Right atrium auricular region (tissue), 2 donors: ENCODE measurements at regions not wholly inside any gene's neighbourhood (a gene's known extent, or its start where the extent isn't known, plus 50 kb on each side); places are given as distances from the start of the nearest gene placed in this dataset.

ENCODE experiments used
- DNase-seq: peaks from one replicate; pipeline ENCODE4 v3.0.0-alpha.2; 2019; ENCODE audit warnings: low spot score
- H3K27ac ChIP-seq, 2 donors: fragments of 200-600 bp; sonication (generic); 1 replicate in 1 of 2; 2 replicates in 1 of 2; pipeline ENCODE4 v1.5.1; 2016 to 2019
- H3K27me3 ChIP-seq, 2 donors: fragments of 200-600 bp; sonication (generic); one replicate each; pipeline versions ENCODE4 v1.5.1 to v1.6.0; 2017 to 2019
- H3K36me3 ChIP-seq: fragments of 200-600 bp; sonication (generic); one replicate; pipeline ENCODE4 v1.5.1; 2016
- H3K4me1 ChIP-seq, 2 donors: fragments of 200-600 bp; sonication (generic); one replicate each; pipeline versions ENCODE4 v1.5.1 to v1.6.0; 2017 to 2019
- H3K4me3 ChIP-seq, 2 donors: fragments of 200-600 bp; sonication (generic); 1 replicate in 1 of 2; 2 replicates in 1 of 2; pipeline ENCODE4 v1.5.1; 2017 to 2019; ENCODE audit warnings: mild to moderate bottlenecking in 1 of 2, moderate library complexity in 1 of 2
- H3K9me3 ChIP-seq, 2 donors: fragments of 200-600 bp; sonication (generic); one replicate each; pipeline ENCODE4 v1.5.1; 2019
- TF ChIP-seq, protein P1 (sequence below), 2 donors: fragments of 200-600 bp; sonication (generic); IDR thresholded peaks; one replicate each; pipeline ENCODE4 v1.5.1; 2019; ENCODE audit warnings: antibody characterized with exemption in 2 of 2

DNA sequence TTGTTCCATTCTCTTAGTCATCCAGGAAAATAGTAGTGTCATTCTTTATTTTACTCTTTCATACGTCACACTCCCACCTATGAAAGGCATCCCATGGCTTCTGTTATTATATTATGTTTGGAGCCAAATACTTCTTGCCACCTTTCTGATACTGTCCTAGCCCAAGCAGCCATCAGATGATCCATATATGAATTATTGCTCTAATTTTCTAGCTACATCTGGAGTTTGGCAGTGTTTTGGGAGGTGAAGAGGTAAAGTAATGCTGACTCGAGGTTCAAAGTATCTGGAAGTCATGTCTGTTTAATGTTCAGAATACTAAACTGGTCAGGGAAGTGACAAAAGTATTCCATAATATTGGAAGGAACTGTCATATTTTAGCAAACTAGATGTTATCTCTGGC lies 362.5 kb downstream of the GPR37 start:
- DNase-seq: no peak
- H3K27me3 ChIP-seq: no peaks in the 10 kb centered on the region

DNA sequence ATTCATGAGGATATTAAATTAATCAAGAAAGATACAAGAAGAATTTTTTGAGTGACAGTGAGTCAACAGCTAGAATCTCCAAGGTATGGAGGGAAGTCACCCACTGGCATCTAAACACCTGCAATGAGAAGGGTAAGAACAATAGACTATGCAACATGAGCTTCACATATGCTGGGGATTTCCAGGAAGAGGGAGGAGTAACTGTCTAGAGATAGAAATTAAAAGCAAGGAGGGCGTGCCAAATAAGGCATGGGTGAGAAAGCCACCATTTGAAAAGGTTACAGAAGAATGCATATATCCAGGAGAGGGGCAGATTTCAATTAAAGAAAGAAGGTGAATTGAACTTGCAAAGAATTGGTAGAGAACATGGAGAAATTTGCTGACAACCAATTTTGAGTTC lies 365.7 kb downstream of the GPR37 start:
- no peaks in the 10 kb centered on the region for H3K9me3 ChIP-seq
- H3K27ac ChIP-seq: no peak overlapping the region
- TF ChIP-seq, protein P1, sequence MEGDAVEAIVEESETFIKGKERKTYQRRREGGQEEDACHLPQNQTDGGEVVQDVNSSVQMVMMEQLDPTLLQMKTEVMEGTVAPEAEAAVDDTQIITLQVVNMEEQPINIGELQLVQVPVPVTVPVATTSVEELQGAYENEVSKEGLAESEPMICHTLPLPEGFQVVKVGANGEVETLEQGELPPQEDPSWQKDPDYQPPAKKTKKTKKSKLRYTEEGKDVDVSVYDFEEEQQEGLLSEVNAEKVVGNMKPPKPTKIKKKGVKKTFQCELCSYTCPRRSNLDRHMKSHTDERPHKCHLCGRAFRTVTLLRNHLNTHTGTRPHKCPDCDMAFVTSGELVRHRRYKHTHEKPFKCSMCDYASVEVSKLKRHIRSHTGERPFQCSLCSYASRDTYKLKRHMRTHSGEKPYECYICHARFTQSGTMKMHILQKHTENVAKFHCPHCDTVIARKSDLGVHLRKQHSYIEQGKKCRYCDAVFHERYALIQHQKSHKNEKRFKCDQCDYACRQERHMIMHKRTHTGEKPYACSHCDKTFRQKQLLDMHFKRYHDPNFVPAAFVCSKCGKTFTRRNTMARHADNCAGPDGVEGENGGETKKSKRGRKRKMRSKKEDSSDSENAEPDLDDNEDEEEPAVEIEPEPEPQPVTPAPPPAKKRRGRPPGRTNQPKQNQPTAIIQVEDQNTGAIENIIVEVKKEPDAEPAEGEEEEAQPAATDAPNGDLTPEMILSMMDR (IDR thresholded peaks at IDR 0.05): no peak
- H3K4me1 ChIP-seq: no peaks in the 10 kb centered on the region
- H3K36me3 ChIP-seq: no peaks in the 10 kb centered on the region
- H3K27me3 ChIP-seq: no peaks in the 10 kb centered on the region
- H3K4me3 ChIP-seq: no peak overlapping the region
- no peak for DNase-seq

More for the DNA sequence above, 362.5 kb downstream of the GPR37 start:
- no peak overlapping the region for H3K27ac ChIP-seq
- no peaks in the 10 kb centered on the region for H3K36me3 ChIP-seq
- TF ChIP-seq, protein P1 (IDR thresholded peaks at IDR 0.05): no peak
- H3K9me3 ChIP-seq: no peaks in the 10 kb centered on the region
- no peaks in the 10 kb centered on the region for H3K4me1 ChIP-seq
- H3K4me3 ChIP-seq: no peak overlapping the region

DNA sequence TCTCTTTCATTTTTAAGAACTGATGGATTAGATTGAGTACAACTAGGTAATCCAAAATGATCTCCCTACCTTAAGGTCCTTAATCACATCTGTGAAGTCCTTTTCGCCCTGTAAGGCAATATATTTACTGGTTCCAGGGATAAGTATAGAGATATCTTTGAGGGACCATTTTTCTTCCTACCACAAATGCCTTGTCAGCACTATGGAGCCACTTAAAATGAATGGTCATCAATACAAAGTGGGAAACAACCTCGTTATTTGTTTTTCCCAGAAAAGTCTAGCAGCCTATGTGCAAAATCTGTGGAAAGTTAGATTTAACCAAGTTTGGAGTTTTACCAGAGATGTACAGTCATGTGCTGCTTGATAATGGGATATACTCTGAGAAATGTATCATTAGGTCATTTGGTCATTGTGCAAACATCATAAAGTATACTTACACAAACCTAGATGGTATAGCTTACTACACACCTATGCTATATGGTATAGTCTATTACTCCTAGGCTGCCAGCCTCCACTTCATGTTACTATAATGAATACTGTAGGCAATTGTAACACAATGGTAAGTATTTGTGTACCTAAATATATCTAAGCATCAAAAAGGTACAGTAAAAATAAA lies 366.2 kb upstream of the TMEM229A start:
- Histone ChIP-seq H3K27ac (no peak overlapping the region), H3K36me3 (no peaks in the 10 kb centered on the region), H3K27me3 (no peaks in the 10 kb centered on the region), H3K4me1 (no peaks in the 10 kb centered on the region), H3K4me3 (no peak overlapping the region), H3K9me3 (no peaks in the 10 kb centered on the region)
- TF ChIP-seq, protein P1 (IDR thresholded peaks at IDR 0.05): no peak
- DNase-seq: no peak

DNA sequence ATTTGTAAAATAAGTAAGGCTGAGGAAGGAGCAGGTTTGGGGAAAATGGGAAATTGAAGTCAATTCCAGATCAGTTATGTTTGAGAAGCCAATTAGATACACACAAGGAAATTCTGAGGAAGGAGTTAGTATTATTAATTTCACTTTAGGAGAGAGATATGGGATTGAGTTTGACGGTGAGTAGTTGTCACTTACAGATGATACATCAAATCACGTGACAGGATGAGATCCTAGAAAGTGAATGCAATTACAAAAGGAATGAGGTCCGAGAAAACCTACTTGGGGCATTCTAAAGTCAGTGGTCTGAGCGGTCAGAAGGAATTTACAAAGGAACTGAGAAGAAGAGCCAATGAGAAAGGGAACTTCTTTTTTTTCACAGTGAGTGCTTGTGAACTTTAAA lies 364.3 kb upstream of the TMEM229A start:
- Histone ChIP-seq H3K36me3 (no peaks in the 10 kb centered on the region), H3K9me3 (no peaks in the 10 kb centered on the region), H3K27me3 (no peaks in the 10 kb centered on the region), H3K4me3 (no peak overlapping the region), H3K4me1 (no peaks in the 10 kb centered on the region), H3K27ac (no peak overlapping the region)
- TF ChIP-seq, protein P1 (IDR thresholded peaks at IDR 0.05): no peak
- no peak for DNase-seq

DNA sequence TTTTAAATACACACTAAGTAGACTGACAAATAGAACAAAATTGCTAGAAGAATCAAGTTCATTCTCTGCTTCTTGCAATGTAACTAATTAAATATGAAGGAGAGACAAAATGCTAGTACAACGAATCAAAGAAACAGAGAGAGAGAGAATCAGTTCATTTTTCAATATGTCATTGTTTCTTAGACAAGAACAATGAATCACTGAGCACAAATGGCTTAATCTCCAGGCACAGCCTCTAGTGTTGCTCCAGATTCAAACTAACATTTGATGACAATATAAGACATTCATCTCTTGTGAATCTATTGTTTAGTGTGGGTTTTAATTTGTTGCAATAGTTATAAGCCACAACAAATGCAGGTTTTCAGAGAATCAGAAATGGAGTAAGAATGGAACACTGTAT lies 357.4 kb upstream of the TMEM229A start:
- TF ChIP-seq, protein P1 (IDR thresholded peaks at IDR 0.05): no peak
- no peaks in the 10 kb centered on the region for H3K9me3 ChIP-seq
- no peaks in the 10 kb centered on the region for H3K36me3 ChIP-seq
- H3K27me3 ChIP-seq: no peaks in the 10 kb centered on the region
- H3K4me3 ChIP-seq: no peak overlapping the region
- H3K4me1 ChIP-seq: no peaks in the 10 kb centered on the region
- H3K27ac ChIP-seq: no peak overlapping the region
- DNase-seq: no peak

DNA sequence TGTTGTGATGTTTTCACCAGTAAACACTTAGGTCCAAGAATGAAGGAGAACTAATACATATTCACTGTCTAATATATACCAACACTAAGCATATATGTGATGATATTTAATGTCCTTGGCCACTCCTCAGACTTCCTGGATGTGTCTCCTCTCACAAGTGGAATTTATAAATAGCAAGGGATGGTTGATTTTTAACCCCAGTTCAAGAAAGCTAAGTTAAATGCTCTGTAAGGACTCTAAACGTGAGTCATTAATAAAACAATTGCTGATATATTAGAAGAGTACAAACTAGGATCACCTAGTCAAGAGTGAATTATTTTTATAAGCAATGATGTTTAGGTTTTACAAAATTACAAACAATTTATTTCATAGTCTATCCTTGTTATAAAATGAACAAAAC lies 355.9 kb upstream of the TMEM229A start:
- Histone ChIP-seq H3K36me3 (no peaks in the 10 kb centered on the region), H3K9me3 (no peaks in the 10 kb centered on the region), H3K27me3 (no peaks in the 10 kb centered on the region), H3K4me1 (no peaks in the 10 kb centered on the region), H3K4me3 (no peak overlapping the region), H3K27ac (no peak overlapping the region)
- TF ChIP-seq, protein P1 (IDR thresholded peaks at IDR 0.05): no peak
- DNase-seq: no peak
